IMR-90 (cell line): ENCODE measurements at regions not wholly inside any gene's neighbourhood (a gene's known extent, or its start where the extent isn't known, plus 50 kb on each side); places are given as distances from the start of the nearest gene placed in this dataset.

ENCODE experiments used
- ATAC-seq: fragments of 200-7000 bp; cut with Tn5 transposase; 2 replicates; pipeline ENCODE4 v1.9.1; 2020; ENCODE audit warnings: low read depth, mild to moderate bottlenecking, moderate library complexity
- BruUV-seq: library from RNA; stranded (reverse); fragments of 400-500 nt; replicated peaks from 2 replicates; lab custom pipeline; 2021; lab: Mats Ljungman, UMichigan
- CTCF ChIA-PET: fragments of 300-600 bp; formaldehyde crosslinking; extraction: SDS; loops from one replicate; lab custom pipeline; 2021; ENCODE audit warnings: antibody characterized with exemption; lab: Yijun Ruan, JAX
- POLR2A ChIA-PET: fragments of 300-600 bp; sonication (Branson Sonifier 250); formaldehyde crosslinking; loops from one replicate; lab custom pipeline; 2022; ENCODE audit warnings: antibody characterized with exemption; ENCODE audit not compliant: unreplicated experiment; lab: Charles Lee
- DNase-seq: peaks from one replicate; pipeline ENCODE4 v3.0.0; 2013
- H2AFZ ChIP-seq: replicated peaks from 2 replicates; pipeline ENCODE3; 2013; ENCODE audit warnings: low read length, mild to moderate bottlenecking; ENCODE audit not compliant: poor library complexity
- H2AK5ac ChIP-seq: 2 replicates; pipeline ENCODE4 v1.6.1; 2013; ENCODE audit warnings: low read depth, low read length, inconsistent platforms
- H2AK9ac ChIP-seq: replicated peaks from 2 replicates; pipeline ENCODE3; 2013; ENCODE audit warnings: mild to moderate bottlenecking, low read depth, low read length, moderate library complexity; ENCODE audit not compliant: poor library complexity
- H2BK120ac ChIP-seq: 2 replicates; pipeline ENCODE4 v1.6.1; 2013; ENCODE audit warnings: low read depth, low read length, inconsistent platforms
- H2BK15ac ChIP-seq: 3 replicates; pipeline ENCODE4 v1.6.1; 2013; ENCODE audit warnings: low read depth, low read length, inconsistent platforms
- H2BK20ac ChIP-seq: 2 replicates; pipeline ENCODE4 v1.6.1; 2013; ENCODE audit warnings: low read depth, mild to moderate bottlenecking, inconsistent platforms, low read length, moderate library complexity
- H2BK5ac ChIP-seq: 2 replicates; pipeline ENCODE4 v1.6.1; 2013; ENCODE audit warnings: mild to moderate bottlenecking, low read depth, low read length, inconsistent platforms; ENCODE audit not compliant: poor library complexity, severe bottlenecking
- H3K14ac ChIP-seq: replicated peaks from 2 replicates; pipeline ENCODE4 v1.6.1; 2013; ENCODE audit warnings: low read depth, low read length, inconsistent platforms
- H3K18ac ChIP-seq: 2 replicates; pipeline ENCODE4 v1.6.1; 2013; ENCODE audit warnings: low read depth, low read length, control low read depth
- H3K23ac ChIP-seq: 2 replicates; pipeline ENCODE4 v1.6.1; 2013; ENCODE audit warnings: low read depth, low read length, inconsistent platforms
- H3K27ac ChIP-seq: 2 replicates; pipeline ENCODE4 v1.5.1; 2013; ENCODE audit warnings: mild to moderate bottlenecking, control low read depth, low read length; ENCODE audit not compliant: insufficient read depth
- H3K27me3 ChIP-seq: 2 replicates; pipeline ENCODE4 v1.6.1; 2013; ENCODE audit warnings: low read length; ENCODE audit not compliant: control insufficient read depth, insufficient read depth
- H3K36me3 ChIP-seq: 2 replicates; pipeline ENCODE4 v1.6.1; 2013; ENCODE audit warnings: low read length, mixed read lengths; ENCODE audit not compliant: control insufficient read depth, insufficient read depth
- H3K4ac ChIP-seq: 2 replicates; pipeline ENCODE4 v1.6.1; 2013; ENCODE audit warnings: low read depth, low read length, inconsistent platforms
- H3K4me1 ChIP-seq: 2 replicates; pipeline ENCODE4 v1.6.1; 2013; ENCODE audit warnings: low read length, mixed read lengths; ENCODE audit not compliant: control insufficient read depth, insufficient read depth
- H3K4me2 ChIP-seq: 2 replicates; pipeline ENCODE4 v1.6.1; 2013; ENCODE audit warnings: low read depth, mild to moderate bottlenecking, control low read depth, low read length, moderate library complexity
- H3K4me3 ChIP-seq: 2 replicates; pipeline ENCODE4 v1.5.1; 2013; ENCODE audit warnings: low read depth, mild to moderate bottlenecking, control low read depth, low read length, moderate library complexity; ENCODE audit not compliant: insufficient read depth
- H3K56ac ChIP-seq: 2 replicates; pipeline ENCODE4 v1.6.1; 2013; ENCODE audit warnings: low read length, inconsistent platforms; ENCODE audit not compliant: insufficient read depth; ENCODE audit errors: extremely low read depth
- H3K79me1 ChIP-seq, 2 experiments: 2 replicates each; pipeline ENCODE4 v1.6.1; 2013; ENCODE audit warnings: low read length in 2 of 2, inconsistent platforms in 1 of 2, low read depth in 1 of 2
- H3K9ac ChIP-seq: 2 replicates; pipeline ENCODE4 v1.6.1; 2013; ENCODE audit warnings: low read depth, low read length, control low read depth
- H3K9me1 ChIP-seq: 2 replicates; pipeline ENCODE4 v1.6.1; 2013; ENCODE audit warnings: low read length, inconsistent platforms; ENCODE audit not compliant: insufficient read depth
- H3K9me3 ChIP-seq: 2 replicates; pipeline ENCODE4 v1.6.1; 2013; ENCODE audit warnings: low read length; ENCODE audit not compliant: control insufficient read depth, insufficient read depth
- H4K20me1 ChIP-seq: 2 replicates; pipeline ENCODE4 v1.6.1; 2013; ENCODE audit warnings: low read length, inconsistent platforms; ENCODE audit not compliant: insufficient read depth
- H4K5ac ChIP-seq: 2 replicates; pipeline ENCODE4 v1.6.1; 2013; ENCODE audit warnings: mild to moderate bottlenecking, low read depth, low read length, control low read depth
- H4K8ac ChIP-seq, 2 experiments: 2 replicates each; pipeline ENCODE4 v1.6.1; 2013; ENCODE audit warnings: low read depth in 2 of 2, low read length in 2 of 2, control low read depth in 1 of 2, inconsistent platforms in 1 of 2
- H4K91ac ChIP-seq: 2 replicates; pipeline ENCODE4 v1.6.1; 2013; ENCODE audit warnings: low read depth, low read length, inconsistent platforms; ENCODE audit not compliant: insufficient read depth
- BHLHE40 ChIP-seq: fragments of 150-350 bp; IDR thresholded peaks from 2 replicates; pipeline ENCODE4 v1.6.1; 2016; ENCODE audit warnings: mild to moderate bottlenecking, low read depth, low read length
- CEBPB ChIP-seq: IDR thresholded peaks from 2 replicates; pipeline ENCODE4 v1.6.1; 2012; ENCODE audit warnings: low read depth, low read length, improper control_type of control experiment
- CHD1 ChIP-seq: IDR thresholded peaks from 2 replicates; pipeline ENCODE4 v1.6.1; 2012; ENCODE audit warnings: low read depth, low read length, improper control_type of control experiment
- FOS ChIP-seq: fragments of 150-350 bp; IDR thresholded peaks from 2 replicates; pipeline ENCODE4 v1.6.1; 2016; ENCODE audit warnings: low read depth, low read length
- MAFK ChIP-seq: IDR thresholded peaks from 2 replicates; pipeline ENCODE4 v1.6.1; 2012; ENCODE audit warnings: low read depth, low read length, improper control_type of control experiment
- MAZ ChIP-seq: IDR thresholded peaks from 2 replicates; pipeline ENCODE4 v1.6.1; 2012; ENCODE audit warnings: low read depth, mild to moderate bottlenecking, low read length, improper control_type of control experiment, moderate library complexity, borderline replicate concordance
- MXI1 ChIP-seq: IDR thresholded peaks from 2 replicates; pipeline ENCODE4 v1.6.1; 2012; ENCODE audit warnings: low read depth, mild to moderate bottlenecking, low read length, moderate library complexity, borderline replicate concordance
- NFE2L2 ChIP-seq: fragments of 150-350 bp; IDR thresholded peaks from 2 replicates; pipeline ENCODE4 v1.6.1; 2016; ENCODE audit warnings: low read depth, mild to moderate bottlenecking, low read length
- POLR2A ChIP-seq: IDR thresholded peaks from 2 replicates; pipeline ENCODE4 v1.6.1; 2012; ENCODE audit warnings: mild to moderate bottlenecking, low read depth, low read length
- RAD21 ChIP-seq: IDR thresholded peaks from 2 replicates; pipeline ENCODE4 v1.6.1; 2012; ENCODE audit warnings: low read length, improper control_type of control experiment
- RCOR1 ChIP-seq: IDR thresholded peaks from 2 replicates; pipeline ENCODE4 v1.6.1; 2012; ENCODE audit warnings: mild to moderate bottlenecking, low read length, improper control_type of control experiment; ENCODE audit not compliant: insufficient replicate concordance
- RFX5 ChIP-seq: IDR thresholded peaks from 2 replicates; pipeline ENCODE4 v1.8.0; 2012; ENCODE audit warnings: low read depth, mild to moderate bottlenecking, low read length, moderate library complexity
- WGBS, 2 experiments: methylation state at CpG; one replicate each; pipeline versions ENCODE4 v1.1.5 to v1.1.7; 2013; ENCODE audit warnings: missing lambda C conversion rate in 2 of 2; ENCODE audit not compliant: insufficient read length in 1 of 2; ENCODE audit errors: extremely low coverage in 2 of 2; 5-methylcytosine and 5-hydroxymethylcytosine counted together
- dilution Hi-C: fragments of 300-500 bp; cut with HindIII; formaldehyde crosslinking; loops from one replicate; pipeline ENCODE4 v1.14.3; 2018; ENCODE audit warnings: low sequenced_read_pairs; ENCODE audit not compliant: unreplicated experiment
- in situ Hi-C: fragments of 300-500 bp; cut with MboI; formaldehyde crosslinking; loops from 3 replicates; pipeline ENCODE4 v1.14.3; 2019; ENCODE audit warnings: low sequenced_read_pairs, inconsistent platforms, mixed read lengths
- intact Hi-C: fragments of 100-400 bp; cut with micrococcal nuclease; formaldehyde crosslinking; loops from 2 replicates; pipeline ENCODE4 v1.10.0; 2022
- TF ChIP-seq, protein P1 (sequence below): fragments of 150-350 bp; IDR thresholded peaks from 2 replicates; pipeline ENCODE4 v1.6.1; 2016; ENCODE audit warnings: low read depth, mild to moderate bottlenecking, low read length, moderate library complexity, borderline replicate concordance
- TF ChIP-seq, protein P2 (sequence below): conservative IDR thresholded peaks from 2 replicates; pipeline ENCODE4 v1.5.1; 2012; ENCODE audit warnings: mild to moderate bottlenecking, low read depth, low read length, improper control_type of control experiment
- TF ChIP-seq, protein P3 (sequence below): fragments of 150-350 bp; IDR thresholded peaks from 2 replicates; pipeline ENCODE4 v1.6.1; 2017; ENCODE audit warnings: mild to moderate bottlenecking, antibody characterized with exemption, low read length, low read depth

DNA sequence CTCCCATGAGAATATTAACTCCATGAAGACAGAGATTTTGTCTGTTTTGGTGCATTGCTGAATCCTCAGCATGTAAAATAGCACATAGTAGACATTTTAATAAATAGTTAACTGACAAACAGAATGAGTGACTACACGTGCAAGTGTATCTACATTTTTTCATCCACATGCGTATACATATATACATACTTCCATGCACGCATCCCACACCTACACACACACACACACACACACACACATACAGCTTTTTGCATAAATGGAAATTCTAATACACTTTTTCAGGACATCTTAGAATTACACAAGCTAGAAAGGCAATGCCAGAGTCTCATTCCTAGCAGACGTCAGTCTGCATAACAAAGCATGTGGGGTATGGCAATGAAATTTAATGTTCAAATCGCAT lies 139.7 kb upstream of the LRFN2 start:
- dilution Hi-C loops (no loop called here), in situ Hi-C loops (no loop called here), intact Hi-C loops (no loop called here)
- Histone ChIP-seq H2BK5ac (no peak overlapping the region), H2AFZ (no peak overlapping the region), H3K18ac (no peak overlapping the region), H3K4me1 (no peaks in the 10 kb centered on the region), H4K5ac (no peak overlapping the region), H2AK5ac (no peak overlapping the region), H3K4me2 (no peak overlapping the region), H3K14ac (no peak overlapping the region), H4K91ac (no peak overlapping the region), H3K9me3 (no peaks in the 10 kb centered on the region), H3K9me1 (no peaks in the 10 kb centered on the region), H3K4me3 (no peak overlapping the region), H3K79me1 (no peaks in the 10 kb centered on the region), H3K36me3 (no peaks in the 10 kb centered on the region), H3K23ac (no peak overlapping the region), H3K9ac (no peak overlapping the region), H2AK9ac (no peak overlapping the region), H4K20me1 (no peaks in the 10 kb centered on the region), H3K27ac (no peak overlapping the region), H2BK120ac (no peak overlapping the region), H3K56ac (no peak overlapping the region), H3K4ac (no peak overlapping the region), H4K8ac (no peak overlapping the region), H2BK15ac (no peak overlapping the region), H3K27me3 (no peaks in the 10 kb centered on the region; the same call in none of the 2 replicates), H2BK20ac (no peak overlapping the region)
- WGBS, 2 experiments: no CpG with 5 or more reads among the region's 5 CpGs
- no TSS peak for BruUV-seq
- ChIA-PET CTCF (no interaction called here), POLR2A (no interaction called here)
- ATAC-seq: no peak
- DNase-seq: no peak
- TF ChIP-seq RCOR1 (no peak), CEBPB (no peak), MAZ (no peak), NFE2L2 (no peak), MAFK (no peak), RFX5 (no peak), POLR2A (no peak), CHD1 (no peak), RAD21 (no peak), MXI1 (no peak), FOS (no peak), BHLHE40 (no peak)
- TF ChIP-seq, protein P1, sequence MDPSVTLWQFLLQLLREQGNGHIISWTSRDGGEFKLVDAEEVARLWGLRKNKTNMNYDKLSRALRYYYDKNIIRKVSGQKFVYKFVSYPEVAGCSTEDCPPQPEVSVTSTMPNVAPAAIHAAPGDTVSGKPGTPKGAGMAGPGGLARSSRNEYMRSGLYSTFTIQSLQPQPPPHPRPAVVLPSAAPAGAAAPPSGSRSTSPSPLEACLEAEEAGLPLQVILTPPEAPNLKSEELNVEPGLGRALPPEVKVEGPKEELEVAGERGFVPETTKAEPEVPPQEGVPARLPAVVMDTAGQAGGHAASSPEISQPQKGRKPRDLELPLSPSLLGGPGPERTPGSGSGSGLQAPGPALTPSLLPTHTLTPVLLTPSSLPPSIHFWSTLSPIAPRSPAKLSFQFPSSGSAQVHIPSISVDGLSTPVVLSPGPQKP: no peak
- TF ChIP-seq, protein P2, sequence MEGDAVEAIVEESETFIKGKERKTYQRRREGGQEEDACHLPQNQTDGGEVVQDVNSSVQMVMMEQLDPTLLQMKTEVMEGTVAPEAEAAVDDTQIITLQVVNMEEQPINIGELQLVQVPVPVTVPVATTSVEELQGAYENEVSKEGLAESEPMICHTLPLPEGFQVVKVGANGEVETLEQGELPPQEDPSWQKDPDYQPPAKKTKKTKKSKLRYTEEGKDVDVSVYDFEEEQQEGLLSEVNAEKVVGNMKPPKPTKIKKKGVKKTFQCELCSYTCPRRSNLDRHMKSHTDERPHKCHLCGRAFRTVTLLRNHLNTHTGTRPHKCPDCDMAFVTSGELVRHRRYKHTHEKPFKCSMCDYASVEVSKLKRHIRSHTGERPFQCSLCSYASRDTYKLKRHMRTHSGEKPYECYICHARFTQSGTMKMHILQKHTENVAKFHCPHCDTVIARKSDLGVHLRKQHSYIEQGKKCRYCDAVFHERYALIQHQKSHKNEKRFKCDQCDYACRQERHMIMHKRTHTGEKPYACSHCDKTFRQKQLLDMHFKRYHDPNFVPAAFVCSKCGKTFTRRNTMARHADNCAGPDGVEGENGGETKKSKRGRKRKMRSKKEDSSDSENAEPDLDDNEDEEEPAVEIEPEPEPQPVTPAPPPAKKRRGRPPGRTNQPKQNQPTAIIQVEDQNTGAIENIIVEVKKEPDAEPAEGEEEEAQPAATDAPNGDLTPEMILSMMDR: no peak
- TF ChIP-seq, protein P3, sequence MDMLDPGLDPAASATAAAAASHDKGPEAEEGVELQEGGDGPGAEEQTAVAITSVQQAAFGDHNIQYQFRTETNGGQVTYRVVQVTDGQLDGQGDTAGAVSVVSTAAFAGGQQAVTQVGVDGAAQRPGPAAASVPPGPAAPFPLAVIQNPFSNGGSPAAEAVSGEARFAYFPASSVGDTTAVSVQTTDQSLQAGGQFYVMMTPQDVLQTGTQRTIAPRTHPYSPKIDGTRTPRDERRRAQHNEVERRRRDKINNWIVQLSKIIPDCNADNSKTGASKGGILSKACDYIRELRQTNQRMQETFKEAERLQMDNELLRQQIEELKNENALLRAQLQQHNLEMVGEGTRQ: no peak
